ENCODE measurements at regions not wholly inside any gene's neighbourhood (a gene's known extent, or its start where the extent isn't known, plus 50 kb on each side); places are given as distances from the start of the nearest gene placed in this dataset.

- no peak overlapping the region for H3K4me3 ChIP-seq
- H3K27me3 ChIP-seq: no peaks in the 10 kb centered on the region
- no peak overlapping the region for H3K27ac ChIP-seq
- H3K4me1 ChIP-seq: no peaks in the 10 kb centered on the region
- DNase-seq: no peak
- TF ChIP-seq CTCF (IDR thresholded peaks at IDR 0.05) (no peak), POLR2A (IDR thresholded peaks at IDR 0.05) (no peak)
- intact Hi-C loops (cut with DNase I): no loop called here
- ATAC-seq: no peak
- no peaks in the 10 kb centered on the region for H3K36me3 ChIP-seq
- H3K9me3 ChIP-seq: no peaks in the 10 kb centered on the region
- 35% methylated on average over 2 of the region's 2 CpGs for WGBS (ENCODE audit: insufficient coverage, low coverage, low lambda C conversion rate, missing lambda C conversion rate)
Measured at GRCh38 chr9:19701991-19702390, 86.8 kb downstream of the SLC24A2 start.

GRCh38 chr9:19701274-19701673, 87.6 kb downstream of the SLC24A2 start:
- no peak for TF ChIP-seq POLR2A (IDR thresholded peaks at IDR 0.05)
- no peak for TF ChIP-seq CTCF (IDR thresholded peaks at IDR 0.05)
- DNase-seq (no peak), ATAC-seq (no peak)
- Histone ChIP-seq H3K27ac (no peak overlapping the region), H3K9me3 (no peaks in the 10 kb centered on the region), H3K4me3 (no peak overlapping the region), H3K4me1 (no peaks in the 10 kb centered on the region), H3K36me3 (no peaks in the 10 kb centered on the region), H3K27me3 (no peaks in the 10 kb centered on the region)
- intact Hi-C loops (cut with DNase I): no loop called here
- 54% methylated on average over 4 of the region's 6 CpGs for WGBS (ENCODE audit: insufficient coverage, low coverage, low lambda C conversion rate, missing lambda C conversion rate)

GRCh38 chr9:19700699-19701098, 88.1 kb downstream of the SLC24A2 start:
- ATAC-seq (no peak), DNase-seq (no peak)
- no peak overlapping the region for H3K4me3 ChIP-seq
- H3K27me3 ChIP-seq: no peaks in the 10 kb centered on the region
- intact Hi-C loops (cut with DNase I): no loop called here
- 34% methylated on average over 3 of the region's 3 CpGs for WGBS (ENCODE audit: insufficient coverage, low coverage, low lambda C conversion rate, missing lambda C conversion rate)
- H3K27ac ChIP-seq: no peak overlapping the region
- H3K36me3 ChIP-seq: no peaks in the 10 kb centered on the region
- no peaks in the 10 kb centered on the region for H3K9me3 ChIP-seq
- H3K4me1 ChIP-seq: no peaks in the 10 kb centered on the region
- TF ChIP-seq CTCF (IDR thresholded peaks at IDR 0.05) (no peak), POLR2A (IDR thresholded peaks at IDR 0.05) (no peak)

GRCh38 chr9:19699756-19700155, 89.1 kb downstream of the SLC24A2 start:
- no peaks in the 10 kb centered on the region for H3K4me1 ChIP-seq
- no peak overlapping the region for H3K27ac ChIP-seq
- no peaks in the 10 kb centered on the region for H3K9me3 ChIP-seq
- H3K4me3 ChIP-seq: no peak overlapping the region
- intact Hi-C loops (cut with DNase I): no loop called here
- H3K27me3 ChIP-seq: no peaks in the 10 kb centered on the region
- WGBS (ENCODE audit: insufficient coverage, low coverage, low lambda C conversion rate, missing lambda C conversion rate): 23% methylated on average over 3 of the region's 3 CpGs
- H3K36me3 ChIP-seq: no peaks in the 10 kb centered on the region
- DNase-seq: no peak
- no peak for ATAC-seq
- TF ChIP-seq POLR2A (IDR thresholded peaks at IDR 0.05): no peak
- no peak for TF ChIP-seq CTCF (IDR thresholded peaks at IDR 0.05)

- Histone ChIP-seq H3K9me3 (no peaks in the 10 kb centered on the region), H3K36me3 (no peaks in the 10 kb centered on the region), H3K27ac (no peak overlapping the region), H3K4me1 (no peaks in the 10 kb centered on the region), H3K4me3 (no peak overlapping the region), H3K27me3 (no peaks in the 10 kb centered on the region)
- ATAC-seq (no peak), DNase-seq (no peak)
- TF ChIP-seq POLR2A (IDR thresholded peaks at IDR 0.05): no peak
- no peak for TF ChIP-seq CTCF (IDR thresholded peaks at IDR 0.05)
- intact Hi-C loops (cut with DNase I): no loop called here
- WGBS (ENCODE audit: insufficient coverage, low coverage, low lambda C conversion rate, missing lambda C conversion rate): 6% methylated on average over 3 of the region's 3 CpGs
Measured at GRCh38 chr9:19698960-19699359, 89.9 kb downstream of the SLC24A2 start.

Data from right lobe of liver (tissue), 6 donors.